Femur (tissue), 1 donor: ENCODE measurements at regions not wholly inside any gene's neighbourhood (a gene's known extent, or its start where the extent isn't known, plus 50 kb on each side); places are given as distances from the start of the nearest gene placed in this dataset.

Source experiments
- DNase-seq: peaks from one replicate; pipeline ENCODE4 v3.0.0-alpha.2; 2017

DNA sequence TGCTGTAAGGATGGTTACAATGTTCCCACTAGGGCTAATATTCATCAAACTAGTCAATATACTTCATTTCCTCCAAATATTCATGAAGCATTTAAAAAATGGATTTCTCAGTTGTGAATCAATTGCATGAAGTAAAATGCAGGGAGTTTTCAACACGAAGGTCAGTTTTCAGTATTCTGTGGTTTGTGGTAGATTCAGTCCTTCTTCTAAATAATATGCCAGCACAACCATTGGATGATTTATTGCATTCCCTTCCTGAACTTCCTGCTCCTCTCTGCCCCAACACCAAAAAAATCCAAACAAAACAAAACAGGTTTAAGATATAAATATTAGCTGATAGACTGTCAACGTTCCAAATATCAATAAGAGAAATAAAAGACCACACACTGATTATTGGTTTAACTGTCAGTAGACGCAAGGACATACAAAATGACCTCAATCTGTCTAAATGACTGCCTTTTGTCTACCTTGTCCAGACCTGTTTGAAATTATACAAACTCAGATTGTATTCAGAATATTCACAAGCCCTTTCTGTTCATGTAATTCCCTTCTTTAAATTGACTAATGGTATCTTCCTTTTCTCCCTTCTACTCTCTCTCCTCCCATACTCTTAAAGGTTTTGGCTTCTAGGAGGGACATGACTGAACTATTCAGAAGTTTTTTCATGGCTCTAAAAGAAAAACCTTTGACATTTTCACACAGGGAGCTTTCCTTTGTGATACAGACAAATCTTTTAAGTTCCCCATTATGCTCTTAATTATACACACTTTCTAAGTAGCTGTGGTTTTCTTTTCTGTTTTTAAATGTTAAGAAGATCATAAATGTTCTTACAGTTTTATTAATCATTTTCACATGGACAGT, 92.6 kb upstream of the STT3B start:
- no peak for DNase-seq

DNA sequence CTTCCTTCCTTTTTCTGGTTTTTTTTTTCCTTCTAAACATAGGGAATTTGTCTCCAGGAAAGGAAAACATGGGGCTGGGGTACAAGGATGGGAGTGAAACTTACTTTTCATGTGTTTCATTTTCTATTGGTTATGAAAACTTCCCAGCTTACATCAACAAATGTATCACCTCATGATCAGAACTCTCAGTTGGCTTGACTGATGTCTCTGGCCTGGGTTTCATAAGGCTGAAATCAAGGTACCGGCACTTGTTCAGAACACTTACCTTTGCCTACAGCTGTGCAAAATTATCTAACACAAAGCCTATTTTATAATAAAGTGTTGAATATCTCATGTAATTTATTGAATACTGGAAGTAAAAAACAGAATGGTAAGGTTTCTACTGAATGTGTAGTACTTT, 91.8 kb upstream of the STT3B start:
- no peak for DNase-seq

DNA sequence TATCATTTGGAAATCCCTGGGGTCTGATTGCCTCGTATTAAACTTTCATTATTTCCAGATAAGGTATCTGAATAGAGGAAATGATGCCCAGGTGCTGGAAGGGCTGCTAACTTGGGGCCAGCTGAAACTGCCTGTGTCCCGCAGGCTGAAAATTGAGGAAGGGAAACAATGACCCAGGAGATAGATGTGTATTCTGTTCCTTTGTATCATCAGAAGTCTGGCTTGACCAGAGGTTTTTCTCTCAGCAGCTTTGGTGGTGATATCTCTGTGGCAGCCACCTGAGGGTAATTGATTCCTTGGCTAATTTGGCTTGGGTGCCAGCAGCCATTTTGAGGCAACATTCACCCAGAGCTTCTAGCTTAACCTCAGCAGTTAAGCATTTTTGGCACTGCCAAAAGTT, 90.0 kb upstream of the STT3B start:
- no peak for DNase-seq

DNA sequence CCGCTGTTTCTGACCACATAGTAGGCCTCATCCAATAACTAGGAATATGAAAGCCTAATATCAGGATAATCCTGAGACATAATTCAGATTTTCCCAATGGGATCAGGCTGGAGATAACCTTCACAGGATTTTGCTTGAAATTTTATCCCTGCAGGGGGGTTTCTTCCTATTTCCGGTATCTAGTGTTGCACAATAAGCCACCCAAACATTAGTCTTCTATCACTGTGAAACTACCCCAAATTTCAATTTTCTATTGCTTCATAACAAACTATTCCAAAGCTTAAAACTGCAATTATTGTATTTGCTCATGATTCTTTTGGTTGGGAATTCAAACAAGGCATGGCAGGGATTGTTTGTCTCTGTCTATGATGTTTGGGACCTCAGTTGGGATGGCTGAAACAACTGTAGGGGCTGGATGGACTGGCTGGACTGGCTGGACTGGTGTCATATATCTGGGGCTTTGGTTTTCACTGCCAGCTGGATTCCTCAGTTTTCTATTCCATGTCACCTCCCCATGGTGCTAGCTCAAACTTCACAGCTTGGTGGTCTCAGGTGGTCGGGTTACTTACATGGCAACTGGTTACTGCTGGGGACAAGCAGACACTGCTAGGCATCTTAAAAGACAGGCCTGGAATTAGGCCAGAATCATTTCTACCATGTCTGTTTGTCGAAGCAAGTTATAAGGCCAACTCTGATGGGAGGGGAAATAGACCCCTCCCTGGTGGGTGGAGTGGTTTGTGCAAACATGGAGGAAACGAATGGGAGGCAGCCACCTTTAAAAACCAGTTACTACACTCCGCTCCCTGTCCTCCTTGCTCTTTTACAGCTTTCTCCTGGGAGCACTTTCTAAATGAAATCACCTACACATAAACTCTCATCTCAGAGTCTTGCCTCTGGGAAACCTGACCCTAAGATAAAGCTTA, 88.2 kb upstream of the STT3B start:
- DNase-seq, result no peak

DNA sequence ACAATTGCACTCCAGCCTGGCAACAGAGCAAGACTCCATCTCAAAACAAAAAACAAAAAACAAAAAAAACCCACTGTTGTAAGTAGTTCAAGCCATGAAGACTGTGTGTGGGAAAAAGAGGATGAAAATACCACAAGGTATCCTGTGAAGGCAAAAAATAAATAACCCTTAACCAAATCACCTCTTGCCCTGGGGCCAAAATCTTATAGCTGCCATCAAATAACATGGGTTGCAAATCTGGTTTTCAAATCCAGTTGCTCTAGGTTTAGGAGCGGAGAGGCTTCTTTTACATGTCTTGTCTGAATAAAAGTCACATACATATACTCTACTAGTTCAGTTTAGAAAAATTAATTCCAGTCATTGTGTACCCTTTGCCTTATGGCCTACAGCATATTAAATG, 87.0 kb upstream of the STT3B start:
- no peak for DNase-seq

DNA sequence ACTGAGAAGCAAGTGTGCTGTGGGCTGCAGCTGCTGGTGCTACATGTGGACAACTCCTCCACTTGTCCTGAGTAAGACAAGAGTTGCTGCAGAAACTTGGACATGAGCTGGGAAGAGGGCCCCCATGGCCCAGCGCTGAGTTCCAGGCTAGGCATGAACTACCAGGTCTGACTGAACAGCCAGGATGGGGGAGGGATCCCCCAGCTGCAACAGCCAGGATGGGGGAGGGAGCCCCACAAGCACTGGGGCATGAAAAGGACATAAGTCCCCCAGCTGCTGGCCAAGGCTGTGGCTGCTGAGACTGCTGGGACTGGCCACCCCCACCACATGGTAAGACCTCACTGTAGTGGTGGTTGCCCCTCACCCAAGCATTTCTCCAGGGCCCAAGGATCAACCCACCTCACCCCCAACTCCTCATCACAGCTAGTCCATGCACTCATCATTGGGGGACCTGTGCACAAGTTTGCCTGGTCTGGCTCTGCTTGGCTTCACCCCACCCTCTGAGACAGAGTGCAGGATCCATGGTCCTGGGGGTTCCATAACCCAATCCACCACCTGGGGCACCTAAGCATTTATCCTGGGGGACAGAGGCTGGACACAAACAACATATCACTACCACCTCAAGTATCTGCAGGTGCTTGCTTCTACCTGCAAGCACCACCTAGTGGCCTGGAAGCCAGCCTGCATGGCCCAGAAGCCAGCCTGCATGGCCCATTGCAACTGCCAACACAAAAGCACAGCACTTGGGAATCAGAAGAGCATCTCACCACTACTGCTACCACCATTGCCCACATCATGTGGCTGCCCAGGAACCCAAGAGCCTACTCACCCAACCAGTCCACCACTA, 84.5 kb upstream of the STT3B start:
- no peak for DNase-seq

DNA sequence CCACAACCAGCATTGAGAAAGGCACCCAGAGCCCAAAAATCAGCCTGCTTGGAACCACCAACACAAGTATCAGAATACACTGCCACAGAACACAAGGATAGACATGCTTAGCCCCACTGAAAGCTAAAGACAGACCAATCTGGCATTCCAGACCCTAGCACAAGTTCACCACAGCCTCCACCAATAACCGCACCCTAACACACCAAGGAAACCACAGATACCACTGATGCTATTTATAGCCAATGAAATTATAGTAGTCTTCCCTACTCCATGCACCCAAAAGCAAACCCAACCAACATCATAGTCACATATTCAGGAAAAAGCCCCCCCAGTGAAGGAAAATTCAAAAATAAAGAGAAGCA, 83.9 kb upstream of the STT3B start:
- no peak for DNase-seq

DNA sequence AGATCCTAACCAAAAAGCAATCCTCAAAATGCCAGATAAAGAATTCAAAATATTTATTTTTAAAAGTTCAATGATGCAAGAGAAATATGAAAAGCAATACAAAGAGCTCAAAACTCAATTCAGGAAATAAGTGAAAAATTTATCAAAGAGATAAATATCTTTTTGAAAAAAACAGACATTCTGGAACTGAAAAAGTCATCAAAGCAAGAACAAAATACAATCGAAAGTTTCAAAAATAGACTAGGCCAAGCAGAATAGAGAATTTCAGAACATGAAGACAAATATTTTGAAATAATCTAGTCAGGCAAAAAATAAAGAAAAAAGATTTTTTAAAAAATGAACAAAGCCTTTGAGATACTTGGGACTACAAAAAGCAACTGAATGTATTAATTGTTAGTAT, 83.4 kb upstream of the STT3B start:
- no peak for DNase-seq

DNA sequence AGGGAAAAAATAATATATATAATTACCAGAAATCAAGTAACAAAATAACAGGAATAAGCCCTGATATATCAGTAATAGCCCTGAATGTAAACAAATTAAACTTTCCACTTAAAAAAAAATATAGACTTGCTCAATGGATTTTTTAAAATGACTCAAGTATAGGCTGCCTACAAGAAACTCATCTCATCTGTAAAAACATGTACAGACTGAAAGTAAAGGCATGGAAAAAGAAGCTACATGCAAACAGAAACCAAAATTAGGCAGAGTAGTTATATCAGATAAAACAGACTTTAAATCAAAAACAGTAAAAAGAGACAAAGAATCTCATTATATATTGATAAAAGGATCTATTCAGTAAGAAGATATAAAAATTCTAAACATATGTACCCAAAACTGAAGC, 82.4 kb upstream of the STT3B start:
- no peak for DNase-seq

DNA sequence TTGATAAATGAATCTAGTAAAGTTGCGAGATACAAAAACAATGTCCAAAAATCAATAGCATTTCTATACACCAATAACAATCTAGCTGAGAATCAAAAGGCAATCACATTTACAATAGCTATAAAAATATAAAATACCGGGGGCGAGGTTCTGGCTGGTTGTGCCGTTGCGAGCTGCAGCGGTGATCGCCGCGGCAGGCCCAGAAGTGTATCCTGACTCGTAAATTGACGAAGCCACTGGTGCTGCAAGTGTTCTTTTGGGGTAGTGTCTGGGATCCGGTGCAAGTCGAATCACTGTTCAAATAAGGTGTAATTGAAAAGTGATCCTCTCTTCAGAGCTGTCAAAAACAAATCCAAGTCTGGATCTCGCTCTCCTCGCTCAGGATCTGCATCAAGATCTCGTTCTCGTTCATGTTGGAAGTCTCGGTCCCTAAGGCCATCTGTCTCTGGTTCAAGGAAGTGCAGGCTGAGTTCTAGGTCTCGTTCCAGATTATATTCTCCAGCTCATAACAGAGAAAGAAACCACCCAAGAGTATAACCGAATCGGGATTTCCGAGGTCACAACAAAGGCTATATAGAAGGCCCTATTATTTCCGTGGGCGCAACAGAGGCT, 80.1 kb upstream of the STT3B start:
- DNase-seq, result no peak

DNA sequence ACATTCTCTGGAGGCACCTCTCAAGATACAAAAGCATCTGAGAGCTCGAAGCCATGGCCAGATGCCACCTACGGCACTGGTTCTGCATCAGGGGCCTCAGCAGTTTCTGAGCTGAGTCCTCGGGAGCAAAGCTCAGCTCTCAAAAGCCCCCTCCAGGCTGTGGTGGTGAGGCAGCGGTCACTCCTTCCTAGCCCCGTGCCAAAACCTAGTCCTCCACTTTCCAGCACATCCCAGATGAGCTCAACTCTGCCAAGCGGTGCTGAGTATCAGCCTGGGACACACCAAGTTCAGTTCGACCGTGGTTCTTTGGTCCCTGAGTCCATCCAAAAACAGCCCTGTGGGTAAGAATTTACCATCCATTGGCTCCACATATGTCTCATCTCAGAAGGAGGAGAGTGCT, 79.3 kb upstream of the STT3B start:
- no peak for DNase-seq

DNA sequence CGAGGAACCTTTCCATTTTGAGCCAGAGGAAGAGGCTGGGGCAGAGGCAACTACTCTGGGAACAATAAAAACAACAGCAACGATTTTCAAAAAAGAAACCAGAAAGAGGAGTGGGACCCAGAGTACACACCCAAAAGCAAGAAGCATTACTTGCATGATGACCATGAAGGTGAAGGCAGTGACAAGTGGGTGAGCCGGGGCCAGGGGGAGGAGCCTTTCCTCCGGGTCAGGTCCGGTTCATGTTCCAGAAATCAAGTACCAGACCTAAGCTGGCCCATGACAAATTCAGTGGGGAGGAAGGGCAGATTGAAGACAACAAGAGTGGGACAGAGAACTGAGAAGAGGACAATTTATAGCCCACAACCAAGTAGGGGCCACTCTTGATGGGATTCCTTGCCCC, 77.2 kb upstream of the STT3B start:
- no peak for DNase-seq

DNA sequence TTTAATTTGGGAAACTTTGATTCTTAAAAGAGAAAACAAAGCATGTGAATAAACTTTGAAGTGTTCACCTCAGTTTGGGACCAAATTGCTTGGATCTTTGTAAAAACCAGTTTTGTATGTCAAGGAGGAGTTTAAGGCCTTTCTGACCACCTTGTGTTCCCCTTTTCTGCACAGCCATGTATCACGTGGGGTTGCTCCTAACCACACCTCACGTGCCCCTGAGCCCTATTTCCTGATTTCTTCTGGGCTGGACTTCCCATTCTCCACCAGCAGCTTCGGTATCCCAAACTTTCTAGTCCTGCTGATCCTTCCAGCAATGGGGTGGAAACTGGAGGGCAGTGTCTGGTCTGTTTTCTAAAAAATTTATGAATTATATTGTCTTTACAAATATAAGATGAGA, 76.4 kb upstream of the STT3B start:
- DNase-seq, result no peak

DNA sequence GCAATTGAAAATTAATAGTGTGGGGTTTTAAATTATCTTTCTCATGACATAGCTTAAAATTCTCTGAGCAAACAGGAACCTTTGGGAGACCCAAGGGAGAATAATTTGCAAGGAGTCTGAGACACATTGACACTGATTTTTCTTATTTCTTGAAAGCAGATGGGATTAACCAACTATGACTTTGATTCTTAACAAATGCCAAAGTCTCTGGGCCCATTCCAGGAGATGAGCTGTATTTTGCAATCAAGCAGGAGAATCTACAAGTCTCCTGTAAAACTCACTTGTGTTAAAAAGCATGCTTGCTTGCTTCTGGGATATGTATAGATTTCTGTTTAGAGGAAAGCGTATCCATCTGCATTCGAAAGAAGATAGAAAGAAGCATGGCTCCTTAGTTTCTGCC, 71.3 kb upstream of the STT3B start:
- DNase-seq, result no peak

DNA sequence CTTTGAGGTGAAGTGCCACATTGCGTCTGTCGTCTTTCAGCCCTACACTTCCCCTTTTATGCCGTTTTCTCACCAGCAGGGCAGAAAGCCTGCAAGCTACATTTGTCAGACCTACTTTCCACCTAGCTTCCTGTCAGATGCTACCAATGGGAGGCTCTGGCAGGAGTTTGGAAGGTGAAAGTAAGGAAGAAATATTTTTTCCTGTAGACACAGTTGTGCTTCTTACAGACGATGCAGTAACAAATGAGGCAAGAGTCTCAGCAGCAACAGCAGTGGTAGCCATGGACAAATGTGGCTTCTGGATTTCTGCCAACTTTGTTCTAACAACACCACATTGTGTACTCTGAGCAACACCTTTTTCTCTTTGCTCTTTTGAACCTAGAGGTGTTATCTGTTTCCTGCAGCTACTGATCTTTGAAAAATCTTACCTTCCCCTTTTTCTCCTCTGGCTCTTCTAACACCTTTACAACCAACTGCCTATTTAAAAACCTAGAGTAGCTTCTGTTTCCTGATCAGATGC, 70.6 kb upstream of the STT3B start:
- DNase-seq, result no peak

DNA sequence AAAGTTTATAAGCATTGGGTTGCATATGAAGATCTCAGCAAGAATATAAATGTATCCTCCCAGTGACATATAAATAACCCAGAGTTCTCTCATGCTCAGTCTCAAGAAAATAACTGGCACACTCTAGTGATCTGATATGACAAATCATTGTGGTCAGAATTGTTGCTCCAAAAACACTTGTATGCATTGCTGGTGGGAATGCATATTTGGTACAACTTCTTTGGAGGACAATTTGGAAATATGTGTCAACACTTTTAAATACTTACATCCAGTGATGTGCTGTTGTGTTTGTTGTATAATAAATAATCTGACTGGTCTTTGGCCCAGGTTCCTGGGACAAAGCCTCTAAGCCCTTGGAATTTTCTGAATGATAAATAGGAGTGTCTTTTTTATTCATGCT, 66.7 kb upstream of the STT3B start:
- DNase-seq, result no peak

DNA sequence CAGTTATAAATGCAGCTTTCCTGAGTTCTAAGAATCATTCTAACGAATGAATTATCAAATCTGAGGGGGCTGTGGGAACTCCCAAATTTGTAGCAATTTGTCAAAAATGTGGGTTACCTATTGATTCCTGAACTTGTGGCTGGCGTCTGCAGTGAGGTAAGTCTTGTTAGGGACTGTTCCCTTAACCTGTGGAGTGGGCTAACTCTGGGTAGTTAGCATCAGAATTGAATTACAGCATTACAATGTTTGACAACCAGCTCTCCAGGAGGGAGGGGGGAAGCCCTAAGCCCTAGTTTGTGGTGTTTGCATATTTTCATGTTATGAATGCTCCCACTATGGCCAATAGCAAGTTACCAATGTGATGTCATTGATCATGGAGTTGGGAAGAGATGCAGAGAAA, 65.9 kb upstream of the STT3B start:
- no peak for DNase-seq

DNA sequence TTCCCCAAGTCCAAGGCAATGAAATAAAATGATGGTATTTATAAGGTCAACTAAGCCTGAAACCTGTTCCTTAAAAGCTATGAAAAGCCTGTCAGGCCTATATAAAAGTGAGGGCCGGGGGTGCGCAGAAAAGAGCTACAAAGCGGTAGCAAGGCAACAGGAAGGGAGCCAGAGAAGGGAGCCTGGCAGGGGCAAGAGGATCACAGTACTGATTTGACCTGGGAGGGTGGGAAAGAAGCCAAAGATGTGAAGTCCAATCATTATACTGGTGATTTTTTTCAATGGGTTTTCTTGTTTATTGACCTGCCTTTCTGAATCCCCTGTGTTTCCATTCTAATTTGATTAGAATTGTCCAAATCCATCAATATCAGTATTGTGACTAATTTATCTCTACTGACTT, 64.3 kb upstream of the STT3B start:
- DNase-seq, result no peak

DNA sequence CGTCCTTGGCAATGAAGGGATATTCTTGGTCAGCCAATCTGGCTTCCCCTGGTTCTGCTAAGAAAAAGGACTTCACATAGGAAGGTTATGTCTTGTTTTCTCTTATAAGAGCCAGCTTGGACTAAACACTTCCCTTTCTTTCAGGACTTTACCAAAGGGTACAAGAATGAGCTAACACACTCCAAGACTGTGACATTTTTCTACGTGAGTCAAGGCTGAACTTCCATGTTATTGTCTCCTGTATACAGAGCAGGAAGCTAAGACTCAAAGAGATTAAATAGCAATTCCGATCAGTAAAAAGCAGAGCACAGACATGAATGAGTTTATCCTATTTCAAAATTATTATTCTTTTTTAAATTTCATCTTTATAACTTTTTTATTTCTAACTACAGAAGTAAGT, 63.3 kb upstream of the STT3B start:
- DNase-seq, result no peak

DNA sequence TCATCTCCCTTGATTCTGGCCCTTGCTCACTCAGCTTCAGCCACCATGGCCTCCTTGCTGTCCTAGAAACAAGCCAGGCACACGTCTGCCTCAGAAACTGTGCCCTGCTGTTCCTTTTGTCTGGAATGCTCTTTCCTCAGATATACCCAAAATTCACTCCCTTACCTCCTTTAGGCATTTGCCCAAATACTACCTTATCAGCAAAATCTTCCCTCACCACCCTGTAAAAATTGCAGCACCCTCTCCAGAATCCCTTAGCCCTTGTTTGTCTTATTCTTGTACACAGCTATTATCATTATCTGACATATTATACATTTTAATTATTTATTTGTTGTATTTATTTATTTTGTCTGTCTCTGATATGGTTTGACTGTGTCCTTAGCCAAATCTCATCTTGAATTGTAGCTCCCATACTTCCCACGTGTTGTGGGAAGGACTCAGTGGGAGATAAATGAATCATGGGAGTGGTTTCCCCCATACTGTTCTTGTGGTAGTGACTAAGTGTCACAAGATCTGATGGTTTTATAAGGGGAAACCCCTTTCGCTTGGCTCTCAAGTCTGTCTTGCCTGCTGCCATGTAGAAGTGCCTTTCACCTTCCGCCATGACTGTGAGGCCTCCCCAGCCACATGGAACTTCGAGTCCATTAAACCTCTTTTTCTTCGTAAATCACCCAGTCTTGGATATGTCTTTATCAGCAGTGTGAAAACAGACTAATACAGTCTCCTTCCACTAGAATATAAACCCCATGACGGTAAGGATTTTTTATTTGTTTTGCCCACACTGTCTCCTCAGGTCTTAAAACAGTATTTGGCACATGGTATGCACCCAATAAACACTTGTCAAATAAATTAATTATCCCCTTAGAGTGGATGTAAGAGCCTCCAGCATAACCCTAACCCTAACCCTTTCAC, 60.0 kb upstream of the STT3B start:
- no peak for DNase-seq

DNA sequence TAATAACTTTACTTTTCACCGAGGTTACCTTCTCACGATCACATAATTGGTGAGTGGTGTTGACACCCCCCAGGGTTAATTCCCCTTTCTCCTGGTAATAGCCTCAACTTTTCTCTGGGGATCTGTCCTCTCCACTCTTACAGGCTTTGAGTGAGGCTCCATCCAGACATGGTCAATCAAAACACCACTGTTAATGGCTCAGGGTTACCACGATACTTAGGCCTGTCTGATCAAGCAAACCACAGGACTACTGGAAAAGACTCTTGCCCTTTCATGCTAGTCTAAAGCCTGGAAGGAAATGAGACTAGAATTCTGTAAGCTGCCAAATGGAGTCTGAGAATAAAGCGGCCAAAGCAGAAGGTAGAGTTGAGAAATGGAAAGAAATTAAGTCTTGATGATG, 56.5 kb upstream of the STT3B start:
- DNase-seq, result no peak

DNA sequence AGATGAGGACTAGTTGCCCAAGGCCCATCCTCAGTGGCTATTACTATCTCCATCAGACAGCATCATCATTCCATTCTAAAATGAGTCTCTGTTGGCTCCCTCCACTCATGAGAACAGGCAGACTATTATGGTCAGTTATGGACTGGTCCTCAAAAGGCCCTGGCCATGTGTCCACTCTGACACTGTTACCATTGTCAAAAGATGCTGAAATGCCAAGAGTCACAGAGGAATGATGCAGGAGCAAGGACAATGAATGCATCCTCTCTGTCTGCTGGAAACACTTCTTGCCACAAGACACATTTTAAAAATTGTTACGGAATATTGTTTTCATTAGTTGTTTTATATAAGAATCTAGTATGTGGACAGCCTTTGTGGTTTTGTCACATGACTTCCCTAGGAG, 53.3 kb upstream of the STT3B start:
- no peak for DNase-seq
